Thymus (tissue), 11 donors: ENCODE measurements at regions not wholly inside any gene's neighbourhood (a gene's known extent, or its start where the extent isn't known, plus 50 kb on each side); places are given as distances from the start of the nearest gene placed in this dataset.

Experiments used
- DNase-seq, 9 donors: peaks; one replicate each; pipeline ENCODE4 v3.0.0-alpha.2; 2013; ENCODE audit warnings: low spot score in 9 of 9, low read depth in 6 of 9, missing footprints in 1 of 9
- H3K27ac ChIP-seq, 2 donors: one replicate each; pipeline ENCODE4 v1.5.1; 2013; ENCODE audit warnings: control low read depth in 1 of 2, low read depth in 1 of 2, low read length in 1 of 2, mild to moderate bottlenecking in 1 of 2, moderate library complexity in 1 of 2
- H3K27me3 ChIP-seq, 2 donors: one replicate each; pipeline ENCODE4 v1.5.1; 2013; ENCODE audit warnings: low read length in 1 of 2; ENCODE audit not compliant: control insufficient read depth in 2 of 2, insufficient read depth in 1 of 2
- H3K36me3 ChIP-seq, 2 donors: one replicate each; pipeline ENCODE4 v1.5.1; 2013; ENCODE audit warnings: low read length in 1 of 2, mild to moderate bottlenecking in 1 of 2, moderate library complexity in 1 of 2; ENCODE audit not compliant: control insufficient read depth in 2 of 2, insufficient read depth in 2 of 2
- H3K4me1 ChIP-seq, 2 donors: one replicate each; pipeline ENCODE4 v1.5.1; 2013; ENCODE audit warnings: low read length in 2 of 2; ENCODE audit not compliant: control insufficient read depth in 2 of 2, insufficient read depth in 2 of 2
- H3K4me3 ChIP-seq, 2 donors: one replicate each; pipeline ENCODE4 v1.5.1; 2013; ENCODE audit warnings: low read length in 2 of 2, control low read depth in 1 of 2, mild to moderate bottlenecking in 1 of 2
- H3K9me3 ChIP-seq, 2 donors: one replicate each; pipeline ENCODE4 v1.5.1; 2013; ENCODE audit warnings: low read length in 1 of 2, mild to moderate bottlenecking in 1 of 2; ENCODE audit not compliant: control insufficient read depth in 2 of 2, insufficient read depth in 1 of 2
- WGBS: extraction: QIAGEN DNeasy Blood & Tissue Kit; methylation state at CpG from one replicate; pipeline ENCODE4 v1.1.7; 2013; 5-methylcytosine and 5-hydroxymethylcytosine counted together
- donor health status: healthy.

DNA sequence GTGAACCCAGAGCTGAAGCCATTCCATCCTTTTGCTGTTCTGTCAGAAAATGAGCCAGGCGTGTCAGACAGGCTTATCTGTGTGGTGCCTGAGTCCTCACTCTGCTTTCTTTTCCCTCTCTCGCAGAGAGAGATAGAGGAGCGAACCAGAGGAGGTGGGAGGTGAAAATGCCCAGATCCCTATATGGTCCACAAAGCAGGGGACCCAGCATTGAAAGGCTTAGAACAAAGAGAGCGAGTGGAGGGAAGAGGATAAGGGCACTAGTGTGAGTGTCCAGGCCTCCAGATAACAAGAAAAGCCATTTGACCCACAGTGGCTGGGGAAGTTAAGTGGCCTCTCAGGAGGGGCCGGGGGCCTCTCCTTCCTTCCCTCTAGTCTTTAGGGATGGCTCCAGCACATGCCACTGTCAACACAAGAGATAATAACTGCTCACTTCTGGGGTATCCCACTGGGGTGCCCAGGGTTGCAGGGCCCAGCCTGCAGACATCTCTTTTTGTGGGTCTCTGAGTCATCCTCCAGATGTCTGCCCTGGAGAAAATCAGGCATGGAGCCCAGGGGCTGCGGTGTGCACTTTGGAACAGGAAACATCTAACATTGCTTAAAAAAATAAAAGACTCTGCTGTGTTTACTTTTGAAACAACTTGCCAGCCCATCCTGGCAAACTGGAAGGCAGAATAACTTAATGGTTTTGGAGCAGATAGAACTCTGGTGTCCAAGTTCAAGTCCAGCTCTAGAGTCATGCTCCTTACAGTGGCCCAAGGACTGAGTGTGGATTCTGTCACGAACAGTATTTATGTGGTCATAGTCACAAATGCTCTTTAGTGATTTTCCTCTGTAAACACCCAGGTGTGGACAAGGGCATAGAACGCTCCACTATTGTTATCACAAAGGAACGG lies 189.5 kb downstream of the CXCL12 start:
- Histone ChIP-seq H3K27ac (no peak overlapping the region), H3K27me3 (no peaks in the 10 kb centered on the region), H3K36me3 (no peaks in the 10 kb centered on the region), H3K9me3 (no peaks in the 10 kb centered on the region), H3K4me1 (no peaks in the 10 kb centered on the region), H3K4me3 (no peak overlapping the region)
- WGBS: 68% methylated on average over 9 of the region's 9 CpGs
- DNase-seq: no peak

GRCh38 chr10:44194435-44194834 lies 190.5 kb downstream of the CXCL12 start:
- DNase-seq: no peak
- WGBS: 97% methylated on average over 2 of the region's 2 CpGs
- H3K27ac ChIP-seq: no peak overlapping the region

GRCh38 chr10:44193567-44194220 lies 191.2 kb downstream of the CXCL12 start:
- H3K9me3 ChIP-seq: no peaks in the 10 kb centered on the region
- no peak overlapping the region for H3K4me3 ChIP-seq
- 89% methylated on average over 5 of the region's 5 CpGs for WGBS
- no peaks in the 10 kb centered on the region for H3K4me1 ChIP-seq
- no peak overlapping the region for H3K27ac ChIP-seq
- no peak for DNase-seq
- no peaks in the 10 kb centered on the region for H3K27me3 ChIP-seq
- H3K36me3 ChIP-seq: no peaks in the 10 kb centered on the region

More at GRCh38 chr10:44194435-44194834, 190.5 kb downstream of the CXCL12 start:
- no peaks in the 10 kb centered on the region for H3K9me3 ChIP-seq
- no peak overlapping the region for H3K4me3 ChIP-seq
- H3K36me3 ChIP-seq: no peaks in the 10 kb centered on the region
- no peaks in the 10 kb centered on the region for H3K4me1 ChIP-seq
- H3K27me3 ChIP-seq: no peaks in the 10 kb centered on the region

- Histone ChIP-seq H3K27me3 (no peaks in the 10 kb centered on the region), H3K36me3 (no peaks in the 10 kb centered on the region), H3K4me3 (no peak overlapping the region), H3K9me3 (no peaks in the 10 kb centered on the region), H3K27ac (no peak overlapping the region), H3K4me1 (no peaks in the 10 kb centered on the region)
- WGBS: 95% methylated on average over 3 of the region's 3 CpGs
- no peak for DNase-seq
Observed at GRCh38 chr10:44193166-44193565, 191.7 kb downstream of the CXCL12 start.

- Histone ChIP-seq H3K36me3 (no peaks in the 10 kb centered on the region), H3K9me3 (no peaks in the 10 kb centered on the region), H3K27ac (no peak overlapping the region), H3K4me1 (no peaks in the 10 kb centered on the region), H3K4me3 (no peak overlapping the region), H3K27me3 (no peaks in the 10 kb centered on the region)
- DNase-seq: no peak
- 94% methylated on average over 6 of the region's 6 CpGs for WGBS
Observed at GRCh38 chr10:44192435-44192834, 192.5 kb downstream of the CXCL12 start.

DNA sequence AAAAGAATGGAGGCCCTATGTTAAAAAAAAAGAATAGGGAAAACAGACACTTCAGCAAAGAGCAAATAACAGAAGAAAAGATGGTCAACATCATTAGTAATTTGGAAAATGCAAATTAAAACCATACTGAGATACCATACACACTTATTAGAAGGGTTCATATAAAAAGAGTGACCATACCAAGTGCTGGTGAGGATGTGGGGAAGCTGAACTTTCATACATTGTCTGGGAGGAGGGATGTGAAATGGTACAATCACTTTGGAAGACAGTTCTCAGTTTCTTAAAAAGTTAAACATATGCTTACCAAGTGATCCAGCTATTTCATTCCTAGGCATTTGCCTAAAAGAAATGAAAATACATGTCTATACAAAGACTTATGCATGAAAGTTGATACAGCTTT lies 194.4 kb downstream of the CXCL12 start:
- Histone ChIP-seq H3K4me3 (no peak overlapping the region), H3K4me1 (no peaks in the 10 kb centered on the region), H3K27ac (no peak overlapping the region), H3K36me3 (no peaks in the 10 kb centered on the region), H3K9me3 (no peaks in the 10 kb centered on the region), H3K27me3 (no peaks in the 10 kb centered on the region)
- no peak for DNase-seq

GRCh38 chr10:44186821-44187220 lies 198.1 kb downstream of the CXCL12 start:
- no peak overlapping the region for H3K27ac ChIP-seq
- H3K4me3 ChIP-seq: no peak overlapping the region
- no peak for DNase-seq
- 96% methylated on average over 1 of the region's 1 CpG for WGBS
- H3K9me3 ChIP-seq: no peaks in the 10 kb centered on the region
- H3K4me1 ChIP-seq: no peaks in the 10 kb centered on the region
- no peaks in the 10 kb centered on the region for H3K36me3 ChIP-seq
- H3K27me3 ChIP-seq: no peaks in the 10 kb centered on the region

DNA sequence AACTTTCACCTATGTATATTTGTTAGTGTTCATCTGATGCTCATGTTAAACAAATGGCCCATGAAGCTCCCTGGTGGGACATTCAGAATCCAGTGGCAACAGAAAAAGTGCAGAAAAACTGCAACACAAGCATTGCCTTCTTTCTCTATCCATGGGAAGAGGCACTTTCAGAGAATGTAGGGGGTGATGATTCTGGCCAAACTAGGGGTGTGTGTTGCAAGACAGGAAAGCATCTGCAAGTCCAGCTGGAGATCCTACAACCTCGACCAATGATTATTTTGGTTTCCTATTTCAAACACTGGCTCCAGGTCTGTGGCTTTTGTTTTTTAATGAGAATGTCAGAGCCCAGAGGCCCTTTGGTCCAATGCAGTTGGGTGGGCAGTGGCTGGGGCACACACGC lies 198.7 kb downstream of the CXCL12 start:
- DNase-seq: no peak
- WGBS: 41% methylated on average over 2 of the region's 2 CpGs
- no peaks in the 10 kb centered on the region for H3K27me3 ChIP-seq
- H3K4me1 ChIP-seq: no peaks in the 10 kb centered on the region
- H3K36me3 ChIP-seq: no peaks in the 10 kb centered on the region
- no peaks in the 10 kb centered on the region for H3K9me3 ChIP-seq
- H3K27ac ChIP-seq: no peak overlapping the region
- no peak overlapping the region for H3K4me3 ChIP-seq

DNA sequence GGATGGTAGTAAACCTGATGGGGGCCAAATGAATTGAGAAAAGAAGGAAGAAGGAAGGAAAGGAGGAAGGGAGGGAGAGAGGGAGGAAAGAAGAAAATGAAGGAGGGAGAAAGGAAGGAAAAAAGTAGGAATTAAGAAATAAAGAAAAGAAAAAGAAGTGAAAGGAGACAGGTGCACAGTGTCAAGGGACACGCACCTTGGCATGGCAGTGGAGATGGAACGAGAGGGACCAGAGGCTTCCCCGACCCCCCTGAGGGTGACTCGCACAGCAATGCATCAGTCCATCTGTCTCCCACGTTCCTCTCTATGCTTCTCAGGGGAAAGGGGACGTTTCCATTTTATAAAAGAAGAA lies 199.6 kb downstream of the CXCL12 start:
- Histone ChIP-seq H3K9me3 (no peaks in the 10 kb centered on the region), H3K4me3 (no peak overlapping the region), H3K36me3 (no peaks in the 10 kb centered on the region), H3K27me3 (no peaks in the 10 kb centered on the region), H3K4me1 (no peaks in the 10 kb centered on the region), H3K27ac (no peak overlapping the region)
- no peak for DNase-seq
- WGBS: 82% methylated on average over 6 of the region's 6 CpGs
